C4-2B (cell line): ENCODE measurements at regions not wholly inside any gene's neighbourhood (a gene's known extent, or its start where the extent isn't known, plus 50 kb on each side); places are given as distances from the start of the nearest gene placed in this dataset.

ENCODE experiments used
- CTCF ChIP-seq: fragments of 450-650 bp; conservative IDR thresholded peaks from 2 replicates; pipeline ENCODE4 v1.5.1; 2017; ENCODE audit warnings: mild to moderate bottlenecking
- ZFX ChIP-seq: fragments of 450-650 bp; IDR thresholded peaks from 2 replicates; pipeline ENCODE4 v1.6.1; 2017

GRCh38 chr6:147081076-147081609 is 123.1 kb upstream of the STXBP5 start:
- TF ChIP-seq CTCF, result no peak
- no peak for TF ChIP-seq ZFX
